A549 (cell line): ENCODE measurements at regions not wholly inside any gene's neighbourhood (a gene's known extent, or its start where the extent isn't known, plus 50 kb on each side); places are given as distances from the start of the nearest gene placed in this dataset.

Experiments
- ATAC-seq, 2 experiments: fragments of 200-7000 bp in 1 of 2; fragments of >200 bp in 1 of 2; cut with Nextera tagmentation in 1 of 2; cut with Tn5 transposase in 1 of 2; 3 replicates each; pipeline versions ENCODE4 v1.8.0 to v1.9.1; 2018 to 2020; ENCODE audit warnings: mild to moderate bottlenecking in 1 of 2, moderate library complexity in 1 of 2
- CTCF ChIA-PET: fragments of 300-600 bp; sonication (Branson Sonifier 250); formaldehyde crosslinking; extraction: SDS; loops from one replicate; lab custom pipeline; 2021; ENCODE audit warnings: antibody characterized with exemption, inconsistent platforms; lab: Yijun Ruan, JAX
- POLR2A ChIA-PET: fragments of 350-600 bp; formaldehyde crosslinking; extraction: SDS; loops from one replicate; lab custom pipeline; 2021; ENCODE audit warnings: antibody characterized with exemption, inconsistent platforms; lab: Yijun Ruan, JAX
- DNase-seq, 2 experiments: peaks; one replicate each; pipeline versions ENCODE4 v3.0.0 to v3.0.0-alpha.2; 2011 to 2016; ENCODE audit warnings: low read depth in 1 of 2, low spot score in 1 of 2
- FAIRE-seq: peaks from 2 replicates; lab custom pipeline; 2011; peaks lifted over from hg19 to GRCh38; lab: Jason Lieb, UNC
- H3K27ac ChIP-seq, 2 experiments: fragments of >200 bp; sonication (Bioruptor Twin); formaldehyde crosslinking; 3 replicates each; pipeline ENCODE4 v1.5.1; 2016 to 2017
- H3K4me1 ChIP-seq: fragments of >200 bp; sonication (Bioruptor Twin); formaldehyde crosslinking; 3 replicates; pipeline ENCODE4 v1.6.1; 2016
- H3K4me2 ChIP-seq: fragments of >200 bp; sonication (Bioruptor Twin); formaldehyde crosslinking; 3 replicates; pipeline ENCODE4 v1.6.1; 2016
- H3K4me3 ChIP-seq: fragments of >200 bp; sonication (Bioruptor Twin); formaldehyde crosslinking; 3 replicates; pipeline ENCODE4 v1.5.1; 2016
- H3K9me3 ChIP-seq: fragments of >200 bp; sonication (Bioruptor Twin); formaldehyde crosslinking; 3 replicates; pipeline ENCODE4 v1.6.1; 2016
- BHLHE40 ChIP-seq: IDR thresholded peaks from 2 replicates; pipeline ENCODE4 v1.6.1; 2012; ENCODE audit warnings: low read depth, low read length, inconsistent platforms
- CBX2 ChIP-seq: fragments of 200-600 bp; sonication (generic); IDR thresholded peaks from 2 replicates; pipeline ENCODE4 v1.6.1; 2016; ENCODE audit warnings: low read depth, mild to moderate bottlenecking, borderline replicate concordance
- CEBPB ChIP-seq, 2 experiments: fragments of >200 bp in 1 of 2; sonication (Bioruptor Twin) in 1 of 2; formaldehyde crosslinking in 1 of 2; IDR thresholded peaks; 2 replicates each; pipeline ENCODE4 v1.6.1; 2012 to 2016
- CHD2 ChIP-seq: fragments of 150-350 bp; IDR thresholded peaks from 2 replicates; pipeline ENCODE4 v1.6.1; 2014; ENCODE audit warnings: low read length; ENCODE audit not compliant: partially characterized antibody
- CHD4 ChIP-seq: fragments of 200-600 bp; sonication (generic); IDR thresholded peaks from 2 replicates; pipeline ENCODE4 v1.6.1; 2016; ENCODE audit warnings: antibody characterized with exemption, mild to moderate bottlenecking, borderline replicate concordance
- EHF ChIP-seq: fragments of 250-450 bp; sonication (Bioruptor Pico); IDR thresholded peaks from 2 replicates; pipeline ENCODE4 v1.5.0; 2020; ENCODE audit warnings: mild to moderate bottlenecking
- EHMT2 ChIP-seq: fragments of 200-600 bp; sonication (generic); IDR thresholded peaks from 2 replicates; pipeline ENCODE4 v1.6.1; 2016; ENCODE audit warnings: antibody characterized with exemption, low read depth, mild to moderate bottlenecking, moderate library complexity
- HOXB13 ChIP-seq: fragments of 250-450 bp; sonication (Bioruptor Pico); IDR thresholded peaks from 2 replicates; pipeline ENCODE4 v1.5.0; 2020; ENCODE audit warnings: low read depth, mild to moderate bottlenecking, moderate library complexity
- JUN ChIP-seq, 2 experiments: fragments of >200 bp; sonication (Bioruptor Twin); formaldehyde crosslinking; IDR thresholded peaks; 2 replicates in 1 of 2; 3 replicates in 1 of 2; pipeline ENCODE4 v1.6.1; 2016 to 2017
- JUNB ChIP-seq: fragments of >200 bp; sonication (Bioruptor Twin); formaldehyde crosslinking; IDR thresholded peaks from 2 replicates; pipeline ENCODE4 v1.6.1; 2016
- MAFK ChIP-seq: fragments of 450-650 bp; IDR thresholded peaks from 2 replicates; pipeline ENCODE4 v1.6.1; 2014; ENCODE audit not compliant: partially characterized antibody
- MYC ChIP-seq: IDR thresholded peaks from 2 replicates; pipeline ENCODE4 v1.6.1; 2012; ENCODE audit warnings: mild to moderate bottlenecking, inconsistent platforms, low read length, improper control_type of control experiment, borderline replicate concordance
- NFE2L2 ChIP-seq: fragments of 150-350 bp; conservative IDR thresholded peaks from 2 replicates; pipeline ENCODE4 v1.6.1; 2014; ENCODE audit warnings: low read length
- NR3C1 ChIP-seq: fragments of >200 bp; sonication (Bioruptor Twin); formaldehyde crosslinking; IDR thresholded peaks from 3 replicates; pipeline ENCODE4 v1.6.1; 2017
- POLR2A ChIP-seq: IDR thresholded peaks from 2 replicates; pipeline ENCODE4 v1.6.1; 2012; ENCODE audit warnings: mild to moderate bottlenecking, low read length
- POLR2AphosphoS2 ChIP-seq: conservative IDR thresholded peaks from 2 replicates; pipeline ENCODE4 v1.6.1; 2012; ENCODE audit warnings: low read length, improper control_type of control experiment, inconsistent platforms
- RARB ChIP-seq: fragments of 250-450 bp; sonication (Bioruptor Pico); IDR thresholded peaks from 2 replicates; pipeline ENCODE4 v1.8.0; 2021; ENCODE audit warnings: mild to moderate bottlenecking, moderate library complexity
- RCOR1 ChIP-seq: fragments of 150-350 bp; IDR thresholded peaks from 2 replicates; pipeline ENCODE4 v1.6.1; 2014; ENCODE audit warnings: antibody characterized with exemption, low read length, low read depth
- SMC3 ChIP-seq: fragments of >200 bp; sonication (Bioruptor Twin); formaldehyde crosslinking; IDR thresholded peaks from 3 replicates; pipeline ENCODE4 v1.6.1; 2018; ENCODE audit warnings: inconsistent platforms
- TFCP2L1 ChIP-seq: fragments of 250-450 bp; sonication (Bioruptor Pico); IDR thresholded peaks from 2 replicates; pipeline ENCODE4 v1.5.0; 2021; ENCODE audit warnings: mild to moderate bottlenecking
- ZC3H11A ChIP-seq: fragments of 450-650 bp; IDR thresholded peaks from 2 replicates; pipeline ENCODE4 v1.6.1; 2014; ENCODE audit warnings: antibody characterized with exemption, mild to moderate bottlenecking
- ZFP36 ChIP-seq: fragments of 450-650 bp; IDR thresholded peaks from 2 replicates; pipeline ENCODE4 v1.6.1; 2014; ENCODE audit warnings: borderline replicate concordance; ENCODE audit not compliant: partially characterized antibody
- ZSCAN20 ChIP-seq: fragments of 250-450 bp; sonication (Bioruptor Pico); IDR thresholded peaks from 2 replicates; pipeline ENCODE4 v1.8.0; 2022; ENCODE audit warnings: mild to moderate bottlenecking, moderate library complexity
- TF ChIP-seq, protein P1 (sequence below): fragments of 450-650 bp; IDR thresholded peaks from 2 replicates; pipeline ENCODE4 v1.6.1; 2014; ENCODE audit warnings: antibody characterized with exemption
- TF ChIP-seq, protein P2 (sequence below): fragments of 250-450 bp; sonication (Bioruptor Pico); IDR thresholded peaks from 2 replicates; pipeline ENCODE4 v1.5.0; 2021; ENCODE audit warnings: mild to moderate bottlenecking, moderate library complexity, borderline replicate concordance
- TF ChIP-seq, protein P3 (sequence below): IDR thresholded peaks from 2 replicates; pipeline ENCODE4 v1.6.1; 2012
- TF ChIP-seq, protein P4 (sequence below): IDR thresholded peaks from 2 replicates; pipeline ENCODE4 v1.6.1; 2012; ENCODE audit warnings: low read depth, borderline replicate concordance
- TF ChIP-seq, protein P5 (sequence below): fragments of 200-600 bp; sonication (generic); IDR thresholded peaks from 2 replicates; pipeline ENCODE4 v1.6.1; 2016; ENCODE audit warnings: antibody characterized with exemption, mild to moderate bottlenecking, moderate library complexity

DNA sequence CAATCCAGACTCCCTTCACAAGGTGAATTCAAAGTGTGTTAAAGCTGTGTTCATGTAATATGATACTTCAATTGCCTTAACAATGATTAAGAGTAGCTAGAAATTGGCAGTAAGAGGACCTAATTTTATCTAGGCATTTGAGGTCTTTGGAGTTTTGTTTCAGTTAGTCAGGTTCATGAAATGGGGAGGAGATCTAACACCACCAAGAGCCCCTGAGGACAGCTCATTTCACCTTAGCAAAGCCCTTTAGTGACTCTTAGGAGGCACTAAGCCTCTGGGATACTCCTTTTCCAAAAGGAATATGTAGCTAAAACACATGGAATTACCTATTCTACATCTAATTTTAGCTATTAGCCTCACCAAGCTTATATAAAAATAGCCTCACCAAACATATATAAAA, 716.5 kb upstream of the RAB6C start:
- no peak for DNase-seq
- H3K4me2 ChIP-seq = no peak overlapping the region
- CTCF ChIA-PET = interaction anchor here (1.0 to 1.6 kb wide), 2 partner anchors 9 to 12 kb away, joined by 3 to 4 read pairs; no protein-coding TSS in a partner anchor
- FAIRE-seq = no peak
- H3K4me1 ChIP-seq = no peaks in the 10 kb centered on the region
- no peak overlapping the region for H3K4me3 ChIP-seq
- TF ChIP-seq, protein P1, sequence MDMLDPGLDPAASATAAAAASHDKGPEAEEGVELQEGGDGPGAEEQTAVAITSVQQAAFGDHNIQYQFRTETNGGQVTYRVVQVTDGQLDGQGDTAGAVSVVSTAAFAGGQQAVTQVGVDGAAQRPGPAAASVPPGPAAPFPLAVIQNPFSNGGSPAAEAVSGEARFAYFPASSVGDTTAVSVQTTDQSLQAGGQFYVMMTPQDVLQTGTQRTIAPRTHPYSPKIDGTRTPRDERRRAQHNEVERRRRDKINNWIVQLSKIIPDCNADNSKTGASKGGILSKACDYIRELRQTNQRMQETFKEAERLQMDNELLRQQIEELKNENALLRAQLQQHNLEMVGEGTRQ = no peak
- TF ChIP-seq NR3C1 (no peak), JUN (IDR thresholded peaks at IDR 0.05) (no peak), BHLHE40 (no peak), EHF (CRISPR knock-in tag) (no peak)
- TF ChIP-seq, protein P2, sequence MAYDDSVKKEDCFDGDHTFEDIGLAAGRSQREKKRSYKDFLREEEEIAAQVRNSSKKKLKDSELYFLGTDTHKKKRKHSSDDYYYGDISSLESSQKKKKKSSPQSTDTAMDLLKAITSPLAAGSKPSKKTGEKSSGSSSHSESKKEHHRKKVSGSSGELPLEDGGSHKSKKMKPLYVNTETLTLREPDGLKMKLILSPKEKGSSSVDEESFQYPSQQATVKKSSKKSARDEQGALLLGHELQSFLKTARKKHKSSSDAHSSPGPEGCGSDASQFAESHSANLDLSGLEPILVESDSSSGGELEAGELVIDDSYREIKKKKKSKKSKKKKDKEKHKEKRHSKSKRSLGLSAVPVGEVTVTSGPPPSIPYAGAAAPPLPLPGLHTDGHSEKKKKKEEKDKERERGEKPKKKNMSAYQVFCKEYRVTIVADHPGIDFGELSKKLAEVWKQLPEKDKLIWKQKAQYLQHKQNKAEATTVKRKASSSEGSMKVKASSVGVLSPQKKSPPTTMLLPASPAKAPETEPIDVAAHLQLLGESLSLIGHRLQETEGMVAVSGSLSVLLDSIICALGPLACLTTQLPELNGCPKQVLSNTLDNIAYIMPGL = no peak
- TF ChIP-seq, protein P3, sequence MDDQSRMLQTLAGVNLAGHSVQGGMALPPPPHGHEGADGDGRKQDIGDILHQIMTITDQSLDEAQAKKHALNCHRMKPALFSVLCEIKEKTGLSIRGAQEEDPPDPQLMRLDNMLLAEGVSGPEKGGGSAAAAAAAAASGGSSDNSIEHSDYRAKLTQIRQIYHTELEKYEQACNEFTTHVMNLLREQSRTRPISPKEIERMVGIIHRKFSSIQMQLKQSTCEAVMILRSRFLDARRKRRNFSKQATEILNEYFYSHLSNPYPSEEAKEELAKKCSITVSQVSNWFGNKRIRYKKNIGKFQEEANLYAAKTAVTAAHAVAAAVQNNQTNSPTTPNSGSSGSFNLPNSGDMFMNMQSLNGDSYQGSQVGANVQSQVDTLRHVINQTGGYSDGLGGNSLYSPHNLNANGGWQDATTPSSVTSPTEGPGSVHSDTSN = no peak
- TF ChIP-seq, protein P4, sequence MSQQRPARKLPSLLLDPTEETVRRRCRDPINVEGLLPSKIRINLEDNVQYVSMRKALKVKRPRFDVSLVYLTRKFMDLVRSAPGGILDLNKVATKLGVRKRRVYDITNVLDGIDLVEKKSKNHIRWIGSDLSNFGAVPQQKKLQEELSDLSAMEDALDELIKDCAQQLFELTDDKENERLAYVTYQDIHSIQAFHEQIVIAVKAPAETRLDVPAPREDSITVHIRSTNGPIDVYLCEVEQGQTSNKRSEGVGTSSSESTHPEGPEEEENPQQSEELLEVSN = no peak
- H3K9me3 ChIP-seq = peaks cover 5% of the 10 kb centered on the region
- no peak for ATAC-seq
- no peak overlapping the region for H3K27ac ChIP-seq
- POLR2A ChIA-PET = no interaction called here

DNA sequence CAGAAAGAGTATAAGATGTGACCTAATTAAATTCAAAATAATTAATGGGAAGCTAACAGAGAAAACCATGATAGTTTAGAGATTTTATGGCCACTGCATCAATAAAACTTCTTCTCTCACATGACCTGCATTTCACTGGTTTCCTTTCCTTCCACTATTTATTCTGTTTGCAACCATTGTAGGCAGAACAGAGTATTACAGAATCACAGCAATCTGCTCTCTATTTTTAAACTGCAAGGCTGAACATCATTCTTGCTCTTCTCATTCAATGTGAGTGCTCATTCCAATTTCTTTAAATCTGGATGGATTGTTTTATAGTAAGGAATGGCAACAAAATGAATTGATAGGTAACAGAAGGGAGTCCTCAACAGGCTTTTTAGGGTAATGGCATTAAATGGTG, 715.5 kb upstream of the RAB6C start:
- Histone ChIP-seq H3K4me3 (no peak overlapping the region), H3K27ac (no peak overlapping the region), H3K4me2 (no peak overlapping the region), H3K9me3 (peaks cover 4% of the 10 kb centered on the region), H3K4me1 (no peaks in the 10 kb centered on the region)
- FAIRE-seq (no peak), DNase-seq (no peak), ATAC-seq (no peak)
- TF ChIP-seq JUNB = no peak
- no peak for TF ChIP-seq TFCP2L1
- no peak for TF ChIP-seq POLR2AphosphoS2
- TF ChIP-seq NFE2L2 = no peak
- no peak for TF ChIP-seq POLR2A
- POLR2A ChIA-PET = no interaction called here
- CTCF ChIA-PET = interaction anchor here (1.0 kb wide), 1 partner anchor 11 kb away, joined by 3 read pairs; no protein-coding TSS in a partner anchor

DNA sequence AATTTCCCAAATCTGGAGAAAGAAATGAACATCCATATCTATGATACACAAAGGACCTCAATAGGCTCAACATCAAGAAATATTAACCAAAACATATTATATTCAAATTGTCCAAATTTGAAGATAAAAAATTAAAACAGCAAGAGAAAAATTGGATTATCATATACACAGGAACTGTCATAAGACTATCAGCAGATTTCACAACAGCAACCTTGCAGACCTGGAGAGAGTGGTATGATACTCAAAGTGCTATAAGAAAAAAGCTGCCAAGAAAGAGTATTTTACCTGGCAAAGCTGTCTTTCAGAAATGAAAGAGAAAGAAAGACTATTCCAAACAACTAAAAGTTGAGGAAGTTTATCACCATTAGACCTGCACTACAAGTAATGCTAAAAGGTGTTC, 711.9 kb upstream of the RAB6C start:
- Histone ChIP-seq H3K4me3 (no peak overlapping the region), H3K4me2 (no peak overlapping the region), H3K27ac (no peak overlapping the region), H3K4me1 (no peaks in the 10 kb centered on the region), H3K9me3 (no peaks in the 10 kb centered on the region)
- ATAC-seq (no peak), DNase-seq (no peak), FAIRE-seq (no peak)
- ChIA-PET CTCF (no interaction called here), POLR2A (no interaction called here)
- TF ChIP-seq SMC3 = no peak
- TF ChIP-seq CHD4 = no peak
- TF ChIP-seq NR3C1 = no peak
- TF ChIP-seq, protein P1 = no peak
- TF ChIP-seq EHMT2 = no peak
- TF ChIP-seq RARB (CRISPR knock-in tag) = no peak
- no peak for TF ChIP-seq CBX2
- TF ChIP-seq HOXB13 = no peak
- TF ChIP-seq ZFP36 = no peak
- no peak for TF ChIP-seq ZSCAN20
- no peak for TF ChIP-seq MAFK
- TF ChIP-seq EHF (CRISPR knock-in tag) = no peak
- no peak for TF ChIP-seq RCOR1
- TF ChIP-seq ZC3H11A = no peak
- no peak for TF ChIP-seq TFCP2L1
- TF ChIP-seq, protein P5, sequence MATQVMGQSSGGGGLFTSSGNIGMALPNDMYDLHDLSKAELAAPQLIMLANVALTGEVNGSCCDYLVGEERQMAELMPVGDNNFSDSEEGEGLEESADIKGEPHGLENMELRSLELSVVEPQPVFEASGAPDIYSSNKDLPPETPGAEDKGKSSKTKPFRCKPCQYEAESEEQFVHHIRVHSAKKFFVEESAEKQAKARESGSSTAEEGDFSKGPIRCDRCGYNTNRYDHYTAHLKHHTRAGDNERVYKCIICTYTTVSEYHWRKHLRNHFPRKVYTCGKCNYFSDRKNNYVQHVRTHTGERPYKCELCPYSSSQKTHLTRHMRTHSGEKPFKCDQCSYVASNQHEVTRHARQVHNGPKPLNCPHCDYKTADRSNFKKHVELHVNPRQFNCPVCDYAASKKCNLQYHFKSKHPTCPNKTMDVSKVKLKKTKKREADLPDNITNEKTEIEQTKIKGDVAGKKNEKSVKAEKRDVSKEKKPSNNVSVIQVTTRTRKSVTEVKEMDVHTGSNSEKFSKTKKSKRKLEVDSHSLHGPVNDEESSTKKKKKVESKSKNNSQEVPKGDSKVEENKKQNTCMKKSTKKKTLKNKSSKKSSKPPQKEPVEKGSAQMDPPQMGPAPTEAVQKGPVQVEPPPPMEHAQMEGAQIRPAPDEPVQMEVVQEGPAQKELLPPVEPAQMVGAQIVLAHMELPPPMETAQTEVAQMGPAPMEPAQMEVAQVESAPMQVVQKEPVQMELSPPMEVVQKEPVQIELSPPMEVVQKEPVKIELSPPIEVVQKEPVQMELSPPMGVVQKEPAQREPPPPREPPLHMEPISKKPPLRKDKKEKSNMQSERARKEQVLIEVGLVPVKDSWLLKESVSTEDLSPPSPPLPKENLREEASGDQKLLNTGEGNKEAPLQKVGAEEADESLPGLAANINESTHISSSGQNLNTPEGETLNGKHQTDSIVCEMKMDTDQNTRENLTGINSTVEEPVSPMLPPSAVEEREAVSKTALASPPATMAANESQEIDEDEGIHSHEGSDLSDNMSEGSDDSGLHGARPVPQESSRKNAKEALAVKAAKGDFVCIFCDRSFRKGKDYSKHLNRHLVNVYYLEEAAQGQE = no peak
- no peak for TF ChIP-seq MYC
- TF ChIP-seq CEBPB (IDR thresholded peaks at IDR 0.05) = no peak
- no peak for TF ChIP-seq CHD2
